Central memory CD8-positive, alpha-beta T cell (primary cell): ENCODE measurements at regions not wholly inside any gene's neighbourhood (a gene's known extent, or its start where the extent isn't known, plus 50 kb on each side); places are given as distances from the start of the nearest gene placed in this dataset.

Source experiments
- ATAC-seq: fragments of 150-1000 bp; cut with Tn5 transposase; replicated peaks from 2 replicates; pipeline ENCODE4 v1.10.0; 2022; ENCODE audit warnings: mild to moderate bottlenecking, moderate FRiP score, moderate number of reproducible peaks; ENCODE audit not compliant: poor library complexity, severe bottlenecking; ENCODE audit errors: extremely low read depth
- DNase-seq, 2 donors: peaks; one replicate each; pipeline ENCODE4 v3.0.0; 2021; ENCODE audit warnings: low spot score in 2 of 2
- H3K27ac Mint-ChIP-seq: one replicate; pipeline ENCODE4 v1.8.0; 2022; ENCODE audit warnings: low read depth, mild to moderate bottlenecking, moderate library complexity, mixed read lengths
- H3K27me3 Mint-ChIP-seq: one replicate; pipeline ENCODE4 v1.8.0; 2022; ENCODE audit warnings: mixed read lengths
- H3K36me3 Mint-ChIP-seq: one replicate; pipeline ENCODE4 v1.8.0; 2022; ENCODE audit warnings: mild to moderate bottlenecking, moderate library complexity, mixed read lengths; ENCODE audit not compliant: insufficient read depth
- H3K4me1 Mint-ChIP-seq: one replicate; pipeline ENCODE4 v1.8.0; 2022; ENCODE audit warnings: mixed read lengths
- H3K4me3 Mint-ChIP-seq: one replicate; pipeline ENCODE4 v1.8.0; 2022; ENCODE audit warnings: mild to moderate bottlenecking, moderate library complexity, mixed read lengths
- H3K9me3 Mint-ChIP-seq: one replicate; pipeline ENCODE4 v1.8.0; 2022; ENCODE audit warnings: mixed read lengths

- Mint-ChIP-seq H3K27ac (no peak overlapping the region), H3K36me3 (no peaks in the 10 kb centered on the region), H3K9me3 (no peaks in the 10 kb centered on the region), H3K4me1 (no peaks in the 10 kb centered on the region), H3K4me3 (no peak overlapping the region), H3K27me3 (no peaks in the 10 kb centered on the region)
- ATAC-seq (no peak), DNase-seq (no peak)
Observed at GRCh38 chr4:4606321-4606720, 64.5 kb upstream of the STX18 start.

- no peak for ATAC-seq
- Mint-ChIP-seq H3K4me3 (no peak overlapping the region), H3K4me1 (no peaks in the 10 kb centered on the region), H3K27ac (no peak overlapping the region), H3K27me3 (no peaks in the 10 kb centered on the region), H3K36me3 (no peaks in the 10 kb centered on the region), H3K9me3 (no peaks in the 10 kb centered on the region)
- DNase-seq, result no peak
Observed at GRCh38 chr4:4605849-4606248, 64.0 kb upstream of the STX18 start.

GRCh38 chr4:4603592-4603991, 61.7 kb upstream of the STX18 start:
- Mint-ChIP-seq H3K27me3 (no peaks in the 10 kb centered on the region), H3K4me3 (no peak overlapping the region), H3K4me1 (no peaks in the 10 kb centered on the region), H3K27ac (no peak overlapping the region), H3K36me3 (no peaks in the 10 kb centered on the region), H3K9me3 (no peaks in the 10 kb centered on the region)
- DNase-seq (no peak), ATAC-seq (no peak)

- Mint-ChIP-seq H3K4me3 (no peak overlapping the region), H3K27me3 (no peaks in the 10 kb centered on the region), H3K36me3 (no peaks in the 10 kb centered on the region), H3K4me1 (no peaks in the 10 kb centered on the region), H3K27ac (no peak overlapping the region), H3K9me3 (no peaks in the 10 kb centered on the region)
- no peak for DNase-seq
- no peak for ATAC-seq
Observed at GRCh38 chr4:4603067-4603466, 61.2 kb upstream of the STX18 start.

- no peaks in the 10 kb centered on the region for H3K4me1 Mint-ChIP-seq
- no peaks in the 10 kb centered on the region for H3K27me3 Mint-ChIP-seq
- no peaks in the 10 kb centered on the region for H3K36me3 Mint-ChIP-seq
Observed at GRCh38 chr4:4602468-4602867, 60.6 kb upstream of the STX18 start.

GRCh38 chr4:4601803-4602369, 60.0 kb upstream of the STX18 start:
- H3K27ac Mint-ChIP-seq, result no peak overlapping the region
- DNase-seq (no peak), ATAC-seq (no peak)
- H3K9me3 Mint-ChIP-seq, result no peaks in the 10 kb centered on the region
- no peaks in the 10 kb centered on the region for H3K27me3 Mint-ChIP-seq
- no peaks in the 10 kb centered on the region for H3K4me1 Mint-ChIP-seq
- H3K36me3 Mint-ChIP-seq, result no peaks in the 10 kb centered on the region
- H3K4me3 Mint-ChIP-seq, result no peak overlapping the region

More at GRCh38 chr4:4602468-4602867, 60.6 kb upstream of the STX18 start:
- ATAC-seq (no peak), DNase-seq (no peak)
- Mint-ChIP-seq H3K9me3 (no peaks in the 10 kb centered on the region), H3K27ac (no peak overlapping the region), H3K4me3 (no peak overlapping the region)

- ATAC-seq (no peak), DNase-seq (no peak)
- no peaks in the 10 kb centered on the region for H3K4me1 Mint-ChIP-seq
- H3K4me3 Mint-ChIP-seq, result no peak overlapping the region
- H3K9me3 Mint-ChIP-seq, result peaks cover 9% of the 10 kb centered on the region
- H3K27ac Mint-ChIP-seq, result no peak overlapping the region
- peaks cover 2% of the 10 kb centered on the region for H3K36me3 Mint-ChIP-seq
- H3K27me3 Mint-ChIP-seq, result no peaks in the 10 kb centered on the region
Observed at GRCh38 chr4:4599481-4600275, 57.8 kb upstream of the STX18 start.

- ATAC-seq (no peak), DNase-seq (no peak)
- Mint-ChIP-seq H3K27ac (no peak overlapping the region), H3K9me3 (peaks cover 12% of the 10 kb centered on the region), H3K4me1 (no peaks in the 10 kb centered on the region), H3K27me3 (no peaks in the 10 kb centered on the region), H3K36me3 (peaks cover 2% of the 10 kb centered on the region), H3K4me3 (no peak overlapping the region)
Observed at GRCh38 chr4:4598851-4599411, 57.1 kb upstream of the STX18 start.

- peaks cover 12% of the 10 kb centered on the region for H3K9me3 Mint-ChIP-seq
- ATAC-seq (no peak), DNase-seq (no peak)
- H3K4me1 Mint-ChIP-seq, result no peaks in the 10 kb centered on the region
- H3K27me3 Mint-ChIP-seq, result no peaks in the 10 kb centered on the region
- peaks cover 5% of the 10 kb centered on the region for H3K36me3 Mint-ChIP-seq
- no peak overlapping the region for H3K4me3 Mint-ChIP-seq
- H3K27ac Mint-ChIP-seq, result no peak overlapping the region
Observed at GRCh38 chr4:4596720-4597119, 54.9 kb upstream of the STX18 start.

GRCh38 chr4:4595252-4595651, 53.4 kb upstream of the STX18 start:
- H3K27me3 Mint-ChIP-seq, result no peaks in the 10 kb centered on the region
- no peak for ATAC-seq
- H3K36me3 Mint-ChIP-seq, result peaks cover 5% of the 10 kb centered on the region

GRCh38 chr4:4594285-4594920, 52.6 kb upstream of the STX18 start:
- no peaks in the 10 kb centered on the region for H3K4me1 Mint-ChIP-seq
- H3K4me3 Mint-ChIP-seq, result no peak overlapping the region
- H3K9me3 Mint-ChIP-seq, result peaks cover 12% of the 10 kb centered on the region
- peaks cover 5% of the 10 kb centered on the region for H3K36me3 Mint-ChIP-seq
- DNase-seq, result no peak
- ATAC-seq, result no peak
- H3K27me3 Mint-ChIP-seq, result no peaks in the 10 kb centered on the region
- H3K27ac Mint-ChIP-seq, result no peak overlapping the region

More at GRCh38 chr4:4595252-4595651, 53.4 kb upstream of the STX18 start:
- H3K27ac Mint-ChIP-seq, result no peak overlapping the region
- H3K4me3 Mint-ChIP-seq, result no peak overlapping the region
- no peak for DNase-seq
- H3K9me3 Mint-ChIP-seq, result peaks cover 12% of the 10 kb centered on the region
- no peaks in the 10 kb centered on the region for H3K4me1 Mint-ChIP-seq

- no peak overlapping the region for H3K27ac Mint-ChIP-seq
- H3K9me3 Mint-ChIP-seq, result peaks cover 12% of the 10 kb centered on the region
- ATAC-seq (no peak), DNase-seq (no peak)
- peaks cover 5% of the 10 kb centered on the region for H3K36me3 Mint-ChIP-seq
- H3K4me1 Mint-ChIP-seq, result no peaks in the 10 kb centered on the region
- no peaks in the 10 kb centered on the region for H3K27me3 Mint-ChIP-seq
- H3K4me3 Mint-ChIP-seq, result no peak overlapping the region
Observed at GRCh38 chr4:4593596-4594284, 51.9 kb upstream of the STX18 start.
